Endothelial cell of umbilical vein (primary cell): ENCODE measurements at regions not wholly inside any gene's neighbourhood (a gene's known extent, or its start where the extent isn't known, plus 50 kb on each side); places are given as distances from the start of the nearest gene placed in this dataset.

Experiments
- BruUV-seq: library from RNA; stranded (reverse); fragments of 400-500 nt; replicated peaks from 2 replicates; lab custom pipeline; 2021; lab: Mats Ljungman, UMichigan
- CTCF ChIA-PET: fragments of 300-600, 350-600 bp; sonication (Branson Sonifier 250); formaldehyde crosslinking; loops from one replicate; lab custom pipeline; 2021; ENCODE audit warnings: antibody characterized with exemption, inconsistent platforms; lab: Charles Lee
- POLR2A ChIA-PET: fragments of 300-600, 350-600 bp; sonication (Branson Sonifier 250); formaldehyde crosslinking; loops from one replicate; lab custom pipeline; 2021; ENCODE audit warnings: antibody characterized with exemption, inconsistent platforms; lab: Charles Lee
- DNase-seq: peaks from one replicate; pipeline ENCODE4 v3.0.0-alpha.2; 2011; ENCODE audit warnings: low read depth, low spot score
- FAIRE-seq: peaks from 2 replicates; lab custom pipeline; 2011; peaks lifted over from hg19 to GRCh38; lab: Jason Lieb, UNC
- H2AFZ ChIP-seq: 2 replicates; pipeline ENCODE4 v1.6.0; 2012; ENCODE audit warnings: low read depth, low read length, control low read depth, inconsistent platforms
- H3K27ac ChIP-seq: 2 replicates; pipeline ENCODE4 v1.5.1; 2011; ENCODE audit warnings: low read depth, mild to moderate bottlenecking, control low read depth, low read length, moderate library complexity; ENCODE audit not compliant: insufficient read depth
- H3K27me3 ChIP-seq, 2 experiments: 2 replicates each; pipeline versions ENCODE4 v1.6.0 to v1.6.1; 2011; ENCODE audit warnings: low read length in 2 of 2, mixed read lengths in 1 of 2; ENCODE audit not compliant: control insufficient read depth in 2 of 2, insufficient read depth in 2 of 2
- H3K36me3 ChIP-seq, 2 experiments: 2 replicates in 1 of 2; 3 replicates in 1 of 2; pipeline ENCODE4 v1.5.1; 2011; ENCODE audit warnings: low read length in 2 of 2, mild to moderate bottlenecking in 1 of 2, moderate library complexity in 1 of 2; ENCODE audit not compliant: control insufficient read depth in 2 of 2, insufficient read depth in 2 of 2; ENCODE audit errors: extremely low read depth in 1 of 2
- H3K4me1 ChIP-seq: 3 replicates; pipeline ENCODE4 v1.5.1; 2011; ENCODE audit warnings: mild to moderate bottlenecking, low read length; ENCODE audit not compliant: control insufficient read depth, insufficient read depth; ENCODE audit errors: extremely low read depth
- H3K4me2 ChIP-seq: 2 replicates; pipeline ENCODE4 v1.6.1; 2011; ENCODE audit warnings: low read length, control low read depth, mixed read lengths; ENCODE audit not compliant: insufficient read depth
- H3K4me3 ChIP-seq, 3 experiments: fragments of 200-600 bp in 1 of 3; sonication (generic), shearing (Covaris generic) in 1 of 3; replicated peaks in 1 of 3; 2 replicates each; pipeline ENCODE4 v1.5.1; 2011 to 2016; ENCODE audit warnings: control low read depth in 3 of 3, low read length in 3 of 3, mild to moderate bottlenecking in 2 of 3, inconsistent platforms in 1 of 3, low read depth in 1 of 3, moderate library complexity in 1 of 3; ENCODE audit not compliant: insufficient read depth in 1 of 3
- H3K79me2 ChIP-seq: 2 replicates; pipeline ENCODE4 v1.6.0; 2012; ENCODE audit warnings: low read length, inconsistent platforms; ENCODE audit not compliant: control insufficient read depth, insufficient read depth
- H3K9ac ChIP-seq: replicated peaks from 2 replicates; pipeline ENCODE3; 2011; ENCODE audit warnings: low read length, control low read depth; ENCODE audit not compliant: insufficient read depth; ENCODE audit errors: extremely low read depth
- H3K9me1 ChIP-seq: replicated peaks from 3 replicates; pipeline ENCODE4 v1.6.0; 2011; ENCODE audit warnings: mild to moderate bottlenecking, low read length; ENCODE audit not compliant: control insufficient read depth, insufficient read depth; ENCODE audit errors: extremely low read depth
- H3K9me3 ChIP-seq: replicated peaks from 2 replicates; pipeline ENCODE4 v1.5.1; 2012; ENCODE audit warnings: low read length, inconsistent platforms; ENCODE audit not compliant: control insufficient read depth, insufficient read depth
- H4K20me1 ChIP-seq: replicated peaks from 2 replicates; pipeline ENCODE3; 2011; ENCODE audit warnings: mild to moderate bottlenecking, low read length; ENCODE audit not compliant: control insufficient read depth, insufficient read depth; ENCODE audit errors: extremely low read depth
- EZH2 ChIP-seq: IDR thresholded peaks from 2 replicates; pipeline ENCODE4 v1.6.1; 2012; ENCODE audit warnings: borderline replicate concordance, low read depth, mild to moderate bottlenecking, moderate library complexity, low read length, inconsistent platforms; ENCODE audit not compliant: severe bottlenecking
- FOS ChIP-seq: IDR thresholded peaks from 2 replicates; pipeline ENCODE4 v1.6.1; 2011; ENCODE audit warnings: mild to moderate bottlenecking, low read length, moderate library complexity, borderline replicate concordance; ENCODE audit not compliant: insufficient read depth
- GATA2 ChIP-seq: IDR thresholded peaks from 2 replicates; pipeline ENCODE4 v1.7.0; 2011; ENCODE audit warnings: low read depth, mild to moderate bottlenecking, moderate library complexity, mixed read lengths, low read length; ENCODE audit not compliant: insufficient read length, insufficient read depth
- JUN ChIP-seq: IDR thresholded peaks from 2 replicates; pipeline ENCODE4 v1.6.1; 2011; ENCODE audit warnings: borderline replicate concordance, low read depth; ENCODE audit not compliant: insufficient read length, insufficient read depth
- MYC ChIP-seq: IDR thresholded peaks from one replicate; pipeline ENCODE4 v1.6.1; 2011; ENCODE audit warnings: mild to moderate bottlenecking, low read depth, low read length
- POLR2A ChIP-seq: IDR thresholded peaks from 2 replicates; pipeline ENCODE4 v1.6.1; 2012; ENCODE audit warnings: low read depth, mild to moderate bottlenecking, control low read depth, low read length
- POLR2AphosphoS5 ChIP-seq: IDR thresholded peaks from 2 replicates; pipeline ENCODE4 v1.6.1; 2012; ENCODE audit warnings: low read depth, mild to moderate bottlenecking, control low read depth, low read length, moderate library complexity; ENCODE audit not compliant: insufficient read depth
- dilution Hi-C: fragments of 300-500 bp; cut with MboI; formaldehyde crosslinking; loops from one replicate; pipeline ENCODE4 v1.15.0; 2019; ENCODE audit warnings: low sequenced_read_pairs; ENCODE audit not compliant: extremely low pct_ligation_motif_present
- intact Hi-C: fragments of 100-400 bp; cut with micrococcal nuclease; formaldehyde crosslinking; loops from one replicate; pipeline ENCODE4 v1.10.0; 2022
- TF ChIP-seq, protein P1 (sequence below), 2 donors: IDR thresholded peaks; 1 replicate in 1 of 2; 2 replicates in 1 of 2; pipeline ENCODE4 v1.5.1; 2011; ENCODE audit warnings: low read length in 2 of 2, mild to moderate bottlenecking in 2 of 2, moderate library complexity in 2 of 2, control low read depth in 1 of 2, inconsistent platforms in 1 of 2, low read depth in 1 of 2; ENCODE audit not compliant: insufficient read depth in 1 of 2; ENCODE audit errors: extremely low read depth in 1 of 2
- TF ChIP-seq, protein P2 (sequence below): IDR thresholded peaks from 2 replicates; pipeline ENCODE4 v1.6.1; 2011; ENCODE audit not compliant: insufficient read depth, insufficient read length

DNA sequence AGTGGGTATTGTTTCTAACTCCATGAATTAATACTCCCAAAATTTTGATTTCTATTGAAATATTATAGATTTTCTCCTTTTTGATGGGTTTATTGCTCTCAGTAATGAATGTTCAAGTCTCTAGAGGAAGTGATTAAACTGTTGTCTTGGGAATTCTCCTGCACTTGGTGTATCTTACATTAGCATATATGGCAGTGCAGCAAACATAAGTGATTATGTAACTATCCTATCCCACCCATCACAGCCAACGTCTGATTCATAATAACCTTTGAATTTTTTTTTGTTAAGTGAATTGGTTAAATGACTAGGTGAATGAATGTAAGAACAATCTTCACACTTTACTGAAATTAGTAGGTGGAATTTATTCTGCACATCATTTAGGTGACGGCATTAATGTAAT is 483.7 kb downstream of the TAF11L14 start:
- Histone ChIP-seq H3K4me3 (no peak overlapping the region), H3K9me1 (no peaks in the 10 kb centered on the region), H4K20me1 (no peaks in the 10 kb centered on the region), H3K79me2 (no peaks in the 10 kb centered on the region), H3K4me2 (no peak overlapping the region), H2AFZ (no peak overlapping the region), H3K9ac (no peak overlapping the region), H3K27ac (no peak overlapping the region), H3K9me3 (no peaks in the 10 kb centered on the region), H3K4me1 (no peaks in the 10 kb centered on the region), H3K36me3 (no peaks in the 10 kb centered on the region), H3K27me3 (no peaks in the 10 kb centered on the region)
- dilution Hi-C loops (no loop called here), intact Hi-C loops (no loop called here)
- DNase-seq (no peak), FAIRE-seq (no peak)
- TF ChIP-seq FOS (no peak), EZH2 (no peak), POLR2A (no peak), MYC (no peak), GATA2 (no peak), JUN (no peak), POLR2AphosphoS5 (no peak)
- TF ChIP-seq, protein P1, sequence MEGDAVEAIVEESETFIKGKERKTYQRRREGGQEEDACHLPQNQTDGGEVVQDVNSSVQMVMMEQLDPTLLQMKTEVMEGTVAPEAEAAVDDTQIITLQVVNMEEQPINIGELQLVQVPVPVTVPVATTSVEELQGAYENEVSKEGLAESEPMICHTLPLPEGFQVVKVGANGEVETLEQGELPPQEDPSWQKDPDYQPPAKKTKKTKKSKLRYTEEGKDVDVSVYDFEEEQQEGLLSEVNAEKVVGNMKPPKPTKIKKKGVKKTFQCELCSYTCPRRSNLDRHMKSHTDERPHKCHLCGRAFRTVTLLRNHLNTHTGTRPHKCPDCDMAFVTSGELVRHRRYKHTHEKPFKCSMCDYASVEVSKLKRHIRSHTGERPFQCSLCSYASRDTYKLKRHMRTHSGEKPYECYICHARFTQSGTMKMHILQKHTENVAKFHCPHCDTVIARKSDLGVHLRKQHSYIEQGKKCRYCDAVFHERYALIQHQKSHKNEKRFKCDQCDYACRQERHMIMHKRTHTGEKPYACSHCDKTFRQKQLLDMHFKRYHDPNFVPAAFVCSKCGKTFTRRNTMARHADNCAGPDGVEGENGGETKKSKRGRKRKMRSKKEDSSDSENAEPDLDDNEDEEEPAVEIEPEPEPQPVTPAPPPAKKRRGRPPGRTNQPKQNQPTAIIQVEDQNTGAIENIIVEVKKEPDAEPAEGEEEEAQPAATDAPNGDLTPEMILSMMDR (IDR thresholded peaks at IDR 0.05; ENCODE audit: extremely low read depth in 1 of 2, insufficient read depth in 1 of 2, low read depth in 1 of 2, low read length in 2 of 2): no peak
- TF ChIP-seq, protein P2, sequence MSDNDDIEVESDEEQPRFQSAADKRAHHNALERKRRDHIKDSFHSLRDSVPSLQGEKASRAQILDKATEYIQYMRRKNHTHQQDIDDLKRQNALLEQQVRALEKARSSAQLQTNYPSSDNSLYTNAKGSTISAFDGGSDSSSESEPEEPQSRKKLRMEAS: no peak
- no TSS peak for BruUV-seq
- POLR2A ChIA-PET: no interaction called here
- CTCF ChIA-PET: no interaction called here
